IPS-18a (cell line): ENCODE measurements at regions not wholly inside any gene's neighbourhood (a gene's known extent, or its start where the extent isn't known, plus 50 kb on each side); places are given as distances from the start of the nearest gene placed in this dataset.

ENCODE experiments used
- H3K27ac ChIP-seq: one replicate; pipeline ENCODE4 v1.5.1; 2013; ENCODE audit warnings: low read length
- H3K27me3 ChIP-seq: one replicate; pipeline ENCODE4 v1.6.1; 2013; ENCODE audit warnings: mild to moderate bottlenecking, low read length; ENCODE audit not compliant: control insufficient read depth, insufficient read depth
- H3K36me3 ChIP-seq: one replicate; pipeline ENCODE4 v1.6.1; 2013; ENCODE audit warnings: low read depth, low read length; ENCODE audit not compliant: control insufficient read depth
- H3K4me1 ChIP-seq: one replicate; pipeline ENCODE4 v1.6.1; 2013; ENCODE audit warnings: low read depth, low read length; ENCODE audit not compliant: control insufficient read depth
- H3K4me3 ChIP-seq: one replicate; pipeline ENCODE4 v1.5.1; 2013; ENCODE audit warnings: low read length
- H3K9ac ChIP-seq: one replicate; pipeline ENCODE4 v1.6.1; 2013; ENCODE audit warnings: mild to moderate bottlenecking, low read length, moderate library complexity
- H3K9me3 ChIP-seq: one replicate; pipeline ENCODE4 v1.6.1; 2013; ENCODE audit warnings: low read depth, low read length; ENCODE audit not compliant: control insufficient read depth

GRCh38 chr9:107951511-107951910, 461.9 kb upstream of the KLF4 start:
- Histone ChIP-seq H3K27me3 (no peaks in the 10 kb centered on the region), H3K27ac (no peak overlapping the region)

GRCh38 chr9:107949061-107949460, 459.5 kb upstream of the KLF4 start:
- Histone ChIP-seq H3K36me3 (no peaks in the 10 kb centered on the region), H3K4me1 (no peaks in the 10 kb centered on the region), H3K27me3 (no peaks in the 10 kb centered on the region), H3K9ac (no peak overlapping the region), H3K27ac (no peak overlapping the region), H3K9me3 (no peaks in the 10 kb centered on the region), H3K4me3 (no peak overlapping the region)

More at GRCh38 chr9:107951511-107951910, 461.9 kb upstream of the KLF4 start:
- no peaks in the 10 kb centered on the region for H3K9me3 ChIP-seq
- no peaks in the 10 kb centered on the region for H3K4me1 ChIP-seq
- H3K36me3 ChIP-seq = no peaks in the 10 kb centered on the region
- no peak overlapping the region for H3K9ac ChIP-seq
- no peak overlapping the region for H3K4me3 ChIP-seq

- Histone ChIP-seq H3K4me3 (no peak overlapping the region), H3K9me3 (no peaks in the 10 kb centered on the region), H3K4me1 (no peaks in the 10 kb centered on the region), H3K27me3 (no peaks in the 10 kb centered on the region), H3K9ac (no peak overlapping the region), H3K27ac (no peak overlapping the region), H3K36me3 (no peaks in the 10 kb centered on the region)
Measured at GRCh38 chr9:107948601-107949000, 459.0 kb upstream of the KLF4 start.

GRCh38 chr9:107948086-107948485, 458.5 kb upstream of the KLF4 start:
- Histone ChIP-seq H3K9me3 (no peaks in the 10 kb centered on the region), H3K27me3 (no peaks in the 10 kb centered on the region), H3K4me3 (no peak overlapping the region), H3K9ac (no peak overlapping the region), H3K36me3 (no peaks in the 10 kb centered on the region), H3K27ac (no peak overlapping the region), H3K4me1 (no peaks in the 10 kb centered on the region)

GRCh38 chr9:107946364-107947141, 457.0 kb upstream of the KLF4 start:
- no peak overlapping the region for H3K27ac ChIP-seq
- no peaks in the 10 kb centered on the region for H3K36me3 ChIP-seq
- H3K4me3 ChIP-seq = no peak overlapping the region
- H3K9me3 ChIP-seq = no peaks in the 10 kb centered on the region
- H3K27me3 ChIP-seq = no peaks in the 10 kb centered on the region
- H3K4me1 ChIP-seq = no peaks in the 10 kb centered on the region
- no peak overlapping the region for H3K9ac ChIP-seq

- Histone ChIP-seq H3K9me3 (no peaks in the 10 kb centered on the region), H3K4me1 (no peaks in the 10 kb centered on the region), H3K27me3 (no peaks in the 10 kb centered on the region), H3K4me3 (no peak overlapping the region), H3K27ac (no peak overlapping the region), H3K36me3 (no peaks in the 10 kb centered on the region), H3K9ac (no peak overlapping the region)
Measured at GRCh38 chr9:107945961-107946360, 456.4 kb upstream of the KLF4 start.

- Histone ChIP-seq H3K4me1 (no peaks in the 10 kb centered on the region), H3K36me3 (no peaks in the 10 kb centered on the region), H3K9me3 (no peaks in the 10 kb centered on the region), H3K27ac (no peak overlapping the region), H3K4me3 (no peak overlapping the region), H3K27me3 (no peaks in the 10 kb centered on the region), H3K9ac (no peak overlapping the region)
Measured at GRCh38 chr9:107945493-107945892, 455.9 kb upstream of the KLF4 start.

GRCh38 chr9:107944387-107944786, 454.8 kb upstream of the KLF4 start:
- Histone ChIP-seq H3K27ac (no peak overlapping the region), H3K9me3 (no peaks in the 10 kb centered on the region), H3K27me3 (no peaks in the 10 kb centered on the region), H3K4me1 (no peaks in the 10 kb centered on the region), H3K9ac (no peak overlapping the region), H3K36me3 (no peaks in the 10 kb centered on the region), H3K4me3 (no peak overlapping the region)

GRCh38 chr9:107943901-107944300, 454.3 kb upstream of the KLF4 start:
- Histone ChIP-seq H3K27ac (no peak overlapping the region), H3K27me3 (no peaks in the 10 kb centered on the region), H3K9ac (no peak overlapping the region), H3K36me3 (no peaks in the 10 kb centered on the region), H3K4me1 (no peaks in the 10 kb centered on the region), H3K9me3 (no peaks in the 10 kb centered on the region), H3K4me3 (no peak overlapping the region)

- Histone ChIP-seq H3K4me1 (no peaks in the 10 kb centered on the region), H3K36me3 (no peaks in the 10 kb centered on the region), H3K27me3 (no peaks in the 10 kb centered on the region), H3K4me3 (no peak overlapping the region), H3K27ac (no peak overlapping the region), H3K9ac (no peak overlapping the region), H3K9me3 (no peaks in the 10 kb centered on the region)
Measured at GRCh38 chr9:107942856-107943255, 453.3 kb upstream of the KLF4 start.

GRCh38 chr9:107942291-107942690, 452.7 kb upstream of the KLF4 start:
- H3K36me3 ChIP-seq = no peaks in the 10 kb centered on the region
- no peaks in the 10 kb centered on the region for H3K27me3 ChIP-seq
- H3K27ac ChIP-seq = no peak overlapping the region
- H3K9ac ChIP-seq = no peak overlapping the region
- no peak overlapping the region for H3K4me3 ChIP-seq
- H3K9me3 ChIP-seq = no peaks in the 10 kb centered on the region
- no peaks in the 10 kb centered on the region for H3K4me1 ChIP-seq
